ENCODE measurements at regions not wholly inside any gene's neighbourhood (a gene's known extent, or its start where the extent isn't known, plus 50 kb on each side); places are given as distances from the start of the nearest gene placed in this dataset.

DNA sequence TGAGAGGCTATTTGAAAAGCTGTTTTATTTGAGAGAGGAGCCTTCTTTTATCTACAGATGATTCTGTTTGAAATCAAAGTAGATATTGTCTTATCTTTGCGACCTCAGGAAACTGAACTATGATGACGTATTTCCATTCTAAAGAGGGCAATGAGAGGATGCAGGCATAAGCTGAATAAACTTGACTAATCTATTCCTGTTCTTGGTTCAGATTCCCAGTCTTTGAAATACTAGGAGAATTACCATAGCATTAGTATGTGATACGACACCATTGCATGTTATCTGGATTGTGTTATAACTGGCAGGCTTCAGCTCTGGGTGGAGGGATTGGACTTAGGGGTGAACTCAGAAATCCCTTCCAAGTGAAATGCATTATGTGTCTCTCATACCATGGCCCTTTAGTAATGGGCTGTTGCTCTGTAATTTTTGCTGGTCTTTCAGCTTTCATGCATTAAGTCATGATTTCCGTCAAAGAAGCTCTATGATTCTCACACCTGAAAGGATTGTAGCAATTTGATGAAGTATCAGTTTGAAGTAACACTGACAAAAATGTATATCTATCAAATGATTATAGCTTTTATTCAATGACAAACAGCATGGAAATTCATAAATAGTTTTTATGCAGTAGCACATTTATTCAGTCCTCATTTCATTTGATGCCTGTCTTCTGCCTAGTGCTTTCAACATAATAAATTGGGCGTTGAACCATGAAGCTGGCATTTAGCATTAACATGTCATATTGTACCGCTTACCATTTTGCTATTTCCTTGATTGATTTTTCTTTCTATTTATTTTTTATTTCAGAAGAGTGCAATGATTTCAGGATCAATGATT, 138.4 kb upstream of the SPACA1 start:
- Histone ChIP-seq H3K36me3 (ENCODE audit: insufficient read depth, low read length) (no peaks in the 10 kb centered on the region), H3K9me3 (ENCODE audit: low read depth, low read length) (no peaks in the 10 kb centered on the region), H3K27ac (no peak overlapping the region), H3K9ac (ENCODE audit: insufficient read length) (no peak overlapping the region), H3K4me3 (no peak overlapping the region)
- TF ChIP-seq FOXP2 (optimal IDR thresholded peaks at IDR 0.05; ENCODE audit: control extremely low read depth, extremely low read length, insufficient read depth) (no peak), EZH2 (IDR thresholded peaks at IDR 0.05) (no peak)
- DNase-seq (ENCODE audit: low read depth, low spot score), result no peak

DNA sequence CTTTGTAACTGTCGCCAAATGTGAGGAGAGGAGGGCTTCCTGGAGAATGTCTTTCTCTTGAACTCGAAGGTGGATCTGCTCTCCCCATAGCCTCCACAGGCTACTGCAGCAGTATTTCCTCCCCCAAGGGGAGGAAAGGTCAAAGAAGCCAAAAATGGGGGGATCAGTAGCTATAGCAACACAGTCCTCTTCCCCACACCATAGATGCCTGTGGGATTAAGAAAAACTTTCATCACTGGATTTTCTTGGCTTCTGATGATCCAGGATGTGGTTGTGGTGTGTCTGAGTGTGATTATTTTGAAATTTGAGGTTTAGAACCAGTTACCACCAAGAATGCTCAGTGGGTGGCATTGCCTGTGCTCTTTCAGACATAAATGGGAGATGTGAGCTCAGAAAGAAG, 140.1 kb upstream of the SPACA1 start:
- Histone ChIP-seq H3K9me3 (ENCODE audit: low read depth, low read length) (no peaks in the 10 kb centered on the region), H3K27ac (no peak overlapping the region), H3K9ac (ENCODE audit: insufficient read length) (no peak overlapping the region), H3K4me3 (no peak overlapping the region), H3K36me3 (ENCODE audit: insufficient read depth, low read length) (no peaks in the 10 kb centered on the region)
- no peak for DNase-seq (ENCODE audit: low read depth, low spot score)
- no peak for TF ChIP-seq EZH2 (IDR thresholded peaks at IDR 0.05)
- no peak for TF ChIP-seq FOXP2 (optimal IDR thresholded peaks at IDR 0.05; ENCODE audit: control extremely low read depth, extremely low read length, insufficient read depth)
- no peak for TF ChIP-seq POLR2AphosphoS5 (IDR thresholded peaks at IDR 0.05; ENCODE audit: borderline replicate concordance, low read depth, low read length)

DNA sequence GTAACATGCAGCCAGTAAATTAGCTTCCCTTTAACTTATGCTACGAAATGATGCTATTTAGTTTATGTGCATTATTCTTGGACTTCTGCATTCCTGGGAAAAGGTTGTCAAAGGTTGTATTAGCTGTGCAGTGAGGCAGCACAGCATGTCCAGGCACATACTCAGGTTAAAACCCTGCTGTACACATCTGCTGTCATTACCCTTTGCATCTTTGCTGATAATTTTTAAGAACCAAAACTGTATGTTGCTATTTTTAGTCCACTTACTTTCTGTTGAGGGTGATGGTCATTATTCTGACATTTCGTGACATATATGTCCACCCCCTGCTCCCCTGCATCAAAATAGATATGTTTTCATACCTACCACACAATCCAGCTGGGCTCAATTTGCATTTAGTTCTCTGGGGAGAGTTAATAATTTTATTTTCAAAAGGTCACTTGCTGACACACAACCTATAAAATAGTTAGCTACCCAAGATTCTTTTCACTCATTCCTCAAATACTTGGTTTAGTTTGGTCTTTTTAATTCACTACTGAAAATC, 142.5 kb upstream of the SPACA1 start:
- no peaks in the 10 kb centered on the region for H3K9me3 ChIP-seq (ENCODE audit: low read depth, low read length)
- H3K9ac ChIP-seq (ENCODE audit: insufficient read length), result no peak overlapping the region
- DNase-seq (ENCODE audit: low read depth, low spot score), result no peak
- H3K4me3 ChIP-seq, result no peak overlapping the region
- H3K36me3 ChIP-seq (ENCODE audit: insufficient read depth, low read length), result no peaks in the 10 kb centered on the region
- TF ChIP-seq EZH2 (IDR thresholded peaks at IDR 0.05) (no peak), POLR2AphosphoS5 (IDR thresholded peaks at IDR 0.05; ENCODE audit: borderline replicate concordance, low read depth, low read length) (no peak), FOXP2 (optimal IDR thresholded peaks at IDR 0.05; ENCODE audit: control extremely low read depth, extremely low read length, insufficient read depth) (no peak)
- no peak overlapping the region for H3K27ac ChIP-seq

- TF ChIP-seq EZH2 (IDR thresholded peaks at IDR 0.05), result no peak
- Histone ChIP-seq H3K9ac (ENCODE audit: insufficient read length) (no peak overlapping the region), H3K36me3 (ENCODE audit: insufficient read depth, low read length) (no peaks in the 10 kb centered on the region), H3K4me3 (no peak overlapping the region), H3K27ac (no peak overlapping the region), H3K9me3 (ENCODE audit: low read depth, low read length) (no peaks in the 10 kb centered on the region)
- DNase-seq (ENCODE audit: low read depth, low spot score), result no peak
These were observed 143.6 kb upstream of the SPACA1 start for GRCh38 chr6:87904011-87904410.

DNA sequence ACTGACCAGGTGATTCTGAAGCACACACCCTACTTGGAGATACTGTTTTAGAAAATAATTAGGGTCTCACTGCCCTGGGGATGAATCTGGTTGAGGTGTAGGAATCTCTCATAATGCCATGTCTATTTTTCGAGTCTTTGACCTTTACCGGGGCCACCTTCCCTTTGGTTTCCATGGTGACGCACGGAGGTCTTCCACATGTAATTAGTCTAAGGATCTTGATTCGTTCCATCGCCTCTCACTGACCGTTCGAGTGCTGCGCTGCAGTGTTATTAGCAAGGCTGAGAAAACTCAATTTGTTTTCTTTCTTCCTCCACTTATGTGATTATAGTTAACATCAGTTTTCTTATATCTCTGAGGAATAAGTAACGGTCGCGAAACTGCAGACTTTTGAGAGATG, 144.3 kb upstream of the SPACA1 start:
- no peak for DNase-seq (ENCODE audit: low read depth, low spot score)
- TF ChIP-seq EZH2 (IDR thresholded peaks at IDR 0.05) (no peak), POLR2AphosphoS5 (IDR thresholded peaks at IDR 0.05; ENCODE audit: borderline replicate concordance, low read depth, low read length) (no peak), FOXP2 (optimal IDR thresholded peaks at IDR 0.05; ENCODE audit: control extremely low read depth, extremely low read length, insufficient read depth) (no peak)
- Histone ChIP-seq H3K4me3 (no peak overlapping the region), H3K9ac (ENCODE audit: insufficient read length) (no peak overlapping the region), H3K27ac (no peak overlapping the region), H3K9me3 (ENCODE audit: low read depth, low read length) (no peaks in the 10 kb centered on the region), H3K36me3 (ENCODE audit: insufficient read depth, low read length) (no peaks in the 10 kb centered on the region)

GRCh38 chr6:87902383-87902782, 145.3 kb upstream of the SPACA1 start:
- no peaks in the 10 kb centered on the region for H3K36me3 ChIP-seq (ENCODE audit: insufficient read depth, low read length)
- DNase-seq (ENCODE audit: low read depth, low spot score), result no peak
- TF ChIP-seq EZH2 (IDR thresholded peaks at IDR 0.05), result no peak
- TF ChIP-seq POLR2AphosphoS5 (IDR thresholded peaks at IDR 0.05; ENCODE audit: borderline replicate concordance, low read depth, low read length), result no peak
- no peak for TF ChIP-seq FOXP2 (optimal IDR thresholded peaks at IDR 0.05; ENCODE audit: control extremely low read depth, extremely low read length, insufficient read depth)
- no peaks in the 10 kb centered on the region for H3K9me3 ChIP-seq (ENCODE audit: low read depth, low read length)
- H3K9ac ChIP-seq (ENCODE audit: insufficient read length), result no peak overlapping the region
- H3K27ac ChIP-seq, result no peak overlapping the region
- no peak overlapping the region for H3K4me3 ChIP-seq

GRCh38 chr6:87901613-87902012, 146.0 kb upstream of the SPACA1 start:
- Histone ChIP-seq H3K9ac (ENCODE audit: insufficient read length) (no peak overlapping the region), H3K4me3 (no peak overlapping the region), H3K36me3 (ENCODE audit: insufficient read depth, low read length) (no peaks in the 10 kb centered on the region), H3K27ac (no peak overlapping the region), H3K9me3 (ENCODE audit: low read depth, low read length) (no peaks in the 10 kb centered on the region)
- DNase-seq (ENCODE audit: low read depth, low spot score), result no peak
- no peak for TF ChIP-seq POLR2AphosphoS5 (IDR thresholded peaks at IDR 0.05; ENCODE audit: borderline replicate concordance, low read depth, low read length)
- TF ChIP-seq FOXP2 (optimal IDR thresholded peaks at IDR 0.05; ENCODE audit: control extremely low read depth, extremely low read length, insufficient read depth), result no peak
- TF ChIP-seq EZH2 (IDR thresholded peaks at IDR 0.05), result no peak

- no peaks in the 10 kb centered on the region for H3K9me3 ChIP-seq (ENCODE audit: low read depth, low read length)
- DNase-seq (ENCODE audit: low read depth, low spot score), result no peak
- H3K9ac ChIP-seq (ENCODE audit: insufficient read length), result no peak overlapping the region
- H3K4me3 ChIP-seq, result no peak overlapping the region
- H3K36me3 ChIP-seq (ENCODE audit: insufficient read depth, low read length), result no peaks in the 10 kb centered on the region
- H3K27ac ChIP-seq, result no peak overlapping the region
- TF ChIP-seq POLR2AphosphoS5 (IDR thresholded peaks at IDR 0.05; ENCODE audit: borderline replicate concordance, low read depth, low read length) (no peak), EZH2 (IDR thresholded peaks at IDR 0.05) (no peak), FOXP2 (optimal IDR thresholded peaks at IDR 0.05; ENCODE audit: control extremely low read depth, extremely low read length, insufficient read depth) (no peak)
These were observed 147.4 kb upstream of the SPACA1 start for GRCh38 chr6:87900160-87900698.

All from SK-N-MC (cell line).